ENCODE measurements at regions not wholly inside any gene's neighbourhood (a gene's known extent, or its start where the extent isn't known, plus 50 kb on each side); places are given as distances from the start of the nearest gene placed in this dataset.

DNA sequence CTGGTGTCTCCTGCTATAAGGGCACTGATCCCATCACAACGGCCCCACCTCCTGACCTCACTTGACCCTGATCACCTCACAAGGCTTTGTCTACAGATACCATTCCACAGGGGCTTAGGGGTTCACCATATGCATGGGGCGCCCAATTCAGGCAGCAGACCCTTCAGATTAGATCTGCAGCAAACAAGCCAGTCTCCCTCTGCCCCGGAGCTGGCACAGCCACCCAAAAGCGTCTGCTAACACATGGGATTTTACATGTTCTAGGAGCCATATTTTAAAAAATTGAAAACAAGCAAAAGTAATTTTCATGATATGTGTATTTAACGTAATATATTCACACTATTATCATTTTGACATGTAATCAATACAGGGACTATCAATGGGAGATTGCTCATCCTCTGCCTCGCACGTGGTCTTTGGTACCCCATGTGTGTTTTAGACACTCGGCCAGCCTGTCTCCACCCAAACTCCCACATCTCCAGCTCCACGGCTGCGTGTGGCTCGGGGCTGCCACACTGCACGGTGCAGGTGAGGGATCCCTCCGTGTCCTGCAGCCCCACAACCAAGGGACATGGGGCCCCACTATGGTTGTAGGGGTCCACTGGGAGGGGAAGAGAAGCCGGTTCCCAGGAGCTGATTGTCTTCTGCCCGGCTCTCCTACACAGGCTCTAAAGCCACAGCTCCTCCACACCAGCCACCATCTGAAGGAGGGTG is 107.6 kb downstream of the RBFOX3 start:
- DNase-seq (ENCODE audit: low read depth, low spot score) (no peak), ATAC-seq (no peak)
- Histone ChIP-seq H3K4me3 (ENCODE audit: low read depth in 2 of 2, low read length in 2 of 2) (no peak overlapping the region), H3K27ac (ENCODE audit: low read length) (no peak overlapping the region), H3K9me3 (ENCODE audit: control insufficient read depth, insufficient read depth, low read depth, low read length) (no peaks in the 10 kb centered on the region), H3K4me1 (ENCODE audit: control insufficient read depth, insufficient read depth, low read length) (no peaks in the 10 kb centered on the region), H3K27me3 (ENCODE audit: control insufficient read depth, insufficient read depth, low read length) (peaks cover 15% of the 10 kb centered on the region), H3K36me3 (ENCODE audit: control insufficient read depth, insufficient read depth, low read length) (no peaks in the 10 kb centered on the region)
- in situ Hi-C loops (cut with HindIII; ENCODE audit: low pct_unique_long_range_greater_than_20kb, low sequenced_read_pairs) = no loop called here
- ChIA-PET CTCF (no interaction called here), POLR2A (no interaction called here)
- BruUV-seq (replicated peaks) = no TSS peak
- intact Hi-C loops (cut with micrococcal nuclease; ENCODE audit: unreplicated experiment) = no loop called here
- TF ChIP-seq TCF7L2 (IDR thresholded peaks at IDR 0.05; ENCODE audit: low read depth, low read length) (no peak), POLR2AphosphoS5 (IDR thresholded peaks at IDR 0.05; ENCODE audit: low read depth, low read length) (no peak), SIN3A (IDR thresholded peaks at IDR 0.05; ENCODE audit: borderline replicate concordance, insufficient read depth, low read depth, low read length) (no peak)
- TF ChIP-seq, protein P1, sequence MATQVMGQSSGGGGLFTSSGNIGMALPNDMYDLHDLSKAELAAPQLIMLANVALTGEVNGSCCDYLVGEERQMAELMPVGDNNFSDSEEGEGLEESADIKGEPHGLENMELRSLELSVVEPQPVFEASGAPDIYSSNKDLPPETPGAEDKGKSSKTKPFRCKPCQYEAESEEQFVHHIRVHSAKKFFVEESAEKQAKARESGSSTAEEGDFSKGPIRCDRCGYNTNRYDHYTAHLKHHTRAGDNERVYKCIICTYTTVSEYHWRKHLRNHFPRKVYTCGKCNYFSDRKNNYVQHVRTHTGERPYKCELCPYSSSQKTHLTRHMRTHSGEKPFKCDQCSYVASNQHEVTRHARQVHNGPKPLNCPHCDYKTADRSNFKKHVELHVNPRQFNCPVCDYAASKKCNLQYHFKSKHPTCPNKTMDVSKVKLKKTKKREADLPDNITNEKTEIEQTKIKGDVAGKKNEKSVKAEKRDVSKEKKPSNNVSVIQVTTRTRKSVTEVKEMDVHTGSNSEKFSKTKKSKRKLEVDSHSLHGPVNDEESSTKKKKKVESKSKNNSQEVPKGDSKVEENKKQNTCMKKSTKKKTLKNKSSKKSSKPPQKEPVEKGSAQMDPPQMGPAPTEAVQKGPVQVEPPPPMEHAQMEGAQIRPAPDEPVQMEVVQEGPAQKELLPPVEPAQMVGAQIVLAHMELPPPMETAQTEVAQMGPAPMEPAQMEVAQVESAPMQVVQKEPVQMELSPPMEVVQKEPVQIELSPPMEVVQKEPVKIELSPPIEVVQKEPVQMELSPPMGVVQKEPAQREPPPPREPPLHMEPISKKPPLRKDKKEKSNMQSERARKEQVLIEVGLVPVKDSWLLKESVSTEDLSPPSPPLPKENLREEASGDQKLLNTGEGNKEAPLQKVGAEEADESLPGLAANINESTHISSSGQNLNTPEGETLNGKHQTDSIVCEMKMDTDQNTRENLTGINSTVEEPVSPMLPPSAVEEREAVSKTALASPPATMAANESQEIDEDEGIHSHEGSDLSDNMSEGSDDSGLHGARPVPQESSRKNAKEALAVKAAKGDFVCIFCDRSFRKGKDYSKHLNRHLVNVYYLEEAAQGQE (IDR thresholded peaks at IDR 0.05; ENCODE audit: insufficient read depth in 1 of 2, low read depth in 2 of 2, low read length in 1 of 2) = no peak
- TF ChIP-seq, protein P2, sequence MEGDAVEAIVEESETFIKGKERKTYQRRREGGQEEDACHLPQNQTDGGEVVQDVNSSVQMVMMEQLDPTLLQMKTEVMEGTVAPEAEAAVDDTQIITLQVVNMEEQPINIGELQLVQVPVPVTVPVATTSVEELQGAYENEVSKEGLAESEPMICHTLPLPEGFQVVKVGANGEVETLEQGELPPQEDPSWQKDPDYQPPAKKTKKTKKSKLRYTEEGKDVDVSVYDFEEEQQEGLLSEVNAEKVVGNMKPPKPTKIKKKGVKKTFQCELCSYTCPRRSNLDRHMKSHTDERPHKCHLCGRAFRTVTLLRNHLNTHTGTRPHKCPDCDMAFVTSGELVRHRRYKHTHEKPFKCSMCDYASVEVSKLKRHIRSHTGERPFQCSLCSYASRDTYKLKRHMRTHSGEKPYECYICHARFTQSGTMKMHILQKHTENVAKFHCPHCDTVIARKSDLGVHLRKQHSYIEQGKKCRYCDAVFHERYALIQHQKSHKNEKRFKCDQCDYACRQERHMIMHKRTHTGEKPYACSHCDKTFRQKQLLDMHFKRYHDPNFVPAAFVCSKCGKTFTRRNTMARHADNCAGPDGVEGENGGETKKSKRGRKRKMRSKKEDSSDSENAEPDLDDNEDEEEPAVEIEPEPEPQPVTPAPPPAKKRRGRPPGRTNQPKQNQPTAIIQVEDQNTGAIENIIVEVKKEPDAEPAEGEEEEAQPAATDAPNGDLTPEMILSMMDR (IDR thresholded peaks at IDR 0.05) = no peak

DNA sequence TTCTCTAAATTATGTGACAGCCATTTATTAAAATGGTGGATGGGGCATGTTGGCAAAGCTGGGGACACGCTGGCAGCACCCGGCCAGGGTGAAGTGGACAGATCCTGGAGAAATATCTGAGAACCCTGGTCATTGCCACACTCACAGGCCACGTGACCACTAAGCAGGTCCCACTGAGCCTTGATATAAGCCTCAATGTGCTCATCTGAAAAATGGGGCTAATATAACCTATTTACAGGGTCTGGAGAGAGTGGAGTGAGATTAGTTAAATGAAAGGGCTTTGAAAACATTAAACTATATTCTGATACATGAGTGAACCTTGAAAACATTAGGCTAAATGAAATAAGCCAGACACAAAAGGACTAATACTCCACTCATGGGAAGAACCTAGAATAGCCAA is 108.9 kb downstream of the RBFOX3 start:
- H3K4me1 ChIP-seq (ENCODE audit: control insufficient read depth, insufficient read depth, low read length) = no peaks in the 10 kb centered on the region
- H3K4me3 ChIP-seq (ENCODE audit: low read depth in 2 of 2, low read length in 2 of 2) = no peak overlapping the region
- ATAC-seq = no peak
- H3K36me3 ChIP-seq (ENCODE audit: control insufficient read depth, insufficient read depth, low read length) = no peaks in the 10 kb centered on the region
- ChIA-PET CTCF (no interaction called here), POLR2A (no interaction called here)
- H3K27ac ChIP-seq (ENCODE audit: low read length) = no peak overlapping the region
- intact Hi-C loops (cut with micrococcal nuclease; ENCODE audit: unreplicated experiment) = no loop called here
- peaks cover 15% of the 10 kb centered on the region for H3K27me3 ChIP-seq (ENCODE audit: control insufficient read depth, insufficient read depth, low read length)
- in situ Hi-C loops (cut with HindIII; ENCODE audit: low pct_unique_long_range_greater_than_20kb, low sequenced_read_pairs) = no loop called here
- TF ChIP-seq, protein P1 (IDR thresholded peaks at IDR 0.05; ENCODE audit: insufficient read depth in 1 of 2, low read depth in 2 of 2, low read length in 1 of 2) = no peak
- TF ChIP-seq POLR2AphosphoS5 (IDR thresholded peaks at IDR 0.05; ENCODE audit: low read depth, low read length) (no peak), SIN3A (IDR thresholded peaks at IDR 0.05; ENCODE audit: borderline replicate concordance, insufficient read depth, low read depth, low read length) (no peak), TCF7L2 (IDR thresholded peaks at IDR 0.05; ENCODE audit: low read depth, low read length) (no peak)
- TF ChIP-seq, protein P2 (IDR thresholded peaks at IDR 0.05) = no peak
- DNase-seq (ENCODE audit: low read depth, low spot score) = no peak
- no peaks in the 10 kb centered on the region for H3K9me3 ChIP-seq (ENCODE audit: control insufficient read depth, insufficient read depth, low read depth, low read length)
- BruUV-seq (replicated peaks) = no TSS peak
